ENCODE measurements at regions not wholly inside any gene's neighbourhood (a gene's known extent, or its start where the extent isn't known, plus 50 kb on each side); places are given as distances from the start of the nearest gene placed in this dataset.

DNA sequence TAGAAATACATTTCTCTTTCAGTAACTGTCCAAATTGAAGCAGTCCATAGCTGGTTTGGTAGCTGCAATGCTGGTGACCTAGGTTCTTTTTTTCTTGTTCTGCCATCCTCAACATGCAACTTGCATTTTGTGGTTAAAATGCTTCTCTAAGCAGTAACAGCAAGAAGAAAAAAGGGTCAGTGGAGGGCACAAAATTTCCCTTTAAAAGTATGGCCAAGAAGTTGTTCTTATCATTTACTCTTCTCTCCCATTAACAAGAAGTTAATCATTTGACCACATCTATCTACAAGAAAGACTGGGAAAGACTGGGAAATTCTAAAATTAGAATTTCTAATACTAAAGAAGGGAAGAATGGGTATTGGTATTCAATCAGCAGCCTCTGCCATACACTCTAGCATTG, 569.9 kb downstream of the CPS1 start:
- TF ChIP-seq EP300 (IDR thresholded peaks at IDR 0.05) (no peak), POLR2AphosphoS5 (IDR thresholded peaks at IDR 0.05) (no peak), POLR2A (IDR thresholded peaks at IDR 0.05) (no peak)
- TF ChIP-seq, protein P1, sequence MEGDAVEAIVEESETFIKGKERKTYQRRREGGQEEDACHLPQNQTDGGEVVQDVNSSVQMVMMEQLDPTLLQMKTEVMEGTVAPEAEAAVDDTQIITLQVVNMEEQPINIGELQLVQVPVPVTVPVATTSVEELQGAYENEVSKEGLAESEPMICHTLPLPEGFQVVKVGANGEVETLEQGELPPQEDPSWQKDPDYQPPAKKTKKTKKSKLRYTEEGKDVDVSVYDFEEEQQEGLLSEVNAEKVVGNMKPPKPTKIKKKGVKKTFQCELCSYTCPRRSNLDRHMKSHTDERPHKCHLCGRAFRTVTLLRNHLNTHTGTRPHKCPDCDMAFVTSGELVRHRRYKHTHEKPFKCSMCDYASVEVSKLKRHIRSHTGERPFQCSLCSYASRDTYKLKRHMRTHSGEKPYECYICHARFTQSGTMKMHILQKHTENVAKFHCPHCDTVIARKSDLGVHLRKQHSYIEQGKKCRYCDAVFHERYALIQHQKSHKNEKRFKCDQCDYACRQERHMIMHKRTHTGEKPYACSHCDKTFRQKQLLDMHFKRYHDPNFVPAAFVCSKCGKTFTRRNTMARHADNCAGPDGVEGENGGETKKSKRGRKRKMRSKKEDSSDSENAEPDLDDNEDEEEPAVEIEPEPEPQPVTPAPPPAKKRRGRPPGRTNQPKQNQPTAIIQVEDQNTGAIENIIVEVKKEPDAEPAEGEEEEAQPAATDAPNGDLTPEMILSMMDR (IDR thresholded peaks at IDR 0.05) = no peak
- Histone ChIP-seq H3K9me3 (no peaks in the 10 kb centered on the region), H3K27me3 (no peaks in the 10 kb centered on the region), H3K4me1 (no peaks in the 10 kb centered on the region), H3K27ac (no peak overlapping the region), H3K36me3 (no peaks in the 10 kb centered on the region), H3K4me3 (no peak overlapping the region)
- intact Hi-C loops (cut with DNase I) = no loop called here
- DNase-seq = no peak

DNA sequence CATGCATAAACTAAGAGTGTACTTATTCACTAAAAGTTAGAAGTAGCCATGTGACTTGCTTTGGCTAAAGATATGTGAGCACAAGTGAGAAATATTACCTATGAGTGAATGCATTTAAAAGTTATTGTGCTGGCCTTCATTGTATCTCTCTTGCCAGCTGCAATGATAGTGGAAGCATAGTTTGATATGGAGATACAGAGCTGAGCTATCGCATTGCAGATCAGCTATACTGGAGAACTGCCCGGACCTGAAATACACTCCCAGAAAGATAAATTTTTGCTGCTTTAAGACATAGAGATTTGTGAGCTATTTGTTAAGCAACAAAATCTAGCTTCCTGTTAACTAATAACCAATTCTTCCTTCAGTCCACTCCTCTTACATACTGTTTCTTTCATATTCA, 571.1 kb downstream of the CPS1 start:
- no peaks in the 10 kb centered on the region for H3K36me3 ChIP-seq
- WGBS, 2 donors = 92 to 97% methylated on average over 2 of the region's 2 CpGs

DNA sequence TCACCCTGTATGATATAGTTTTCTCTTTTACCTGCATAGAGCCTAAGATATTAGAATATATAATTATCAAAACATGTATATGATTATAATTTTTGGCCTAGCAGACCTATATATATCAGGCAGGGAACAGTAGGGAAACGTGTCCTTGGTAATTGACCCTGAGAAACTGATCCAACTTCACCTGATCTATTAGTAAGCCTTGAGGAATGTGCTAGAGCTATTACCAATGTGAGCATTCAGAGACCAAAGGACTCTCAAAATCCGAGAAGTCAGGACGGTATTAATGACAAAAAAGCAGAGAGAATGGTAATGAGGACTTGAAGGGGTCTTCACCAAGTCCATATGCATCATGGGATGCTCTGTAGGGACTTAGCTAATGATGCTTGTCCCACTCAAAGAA, 571.9 kb downstream of the CPS1 start:
- TF ChIP-seq POLR2AphosphoS5 (IDR thresholded peaks at IDR 0.05) = no peak
- TF ChIP-seq, protein P1 (IDR thresholded peaks at IDR 0.05) = no peak
- TF ChIP-seq EP300 (IDR thresholded peaks at IDR 0.05) = no peak
- no peak for TF ChIP-seq POLR2A (IDR thresholded peaks at IDR 0.05)
- H3K27ac ChIP-seq = no peak overlapping the region
- DNase-seq = no peak
- no peaks in the 10 kb centered on the region for H3K9me3 ChIP-seq
- H3K4me1 ChIP-seq = no peaks in the 10 kb centered on the region
- H3K36me3 ChIP-seq = no peaks in the 10 kb centered on the region
- 72 to 75% methylated on average over 3 of the region's 3 CpGs for WGBS, 2 donors
- intact Hi-C loops (cut with DNase I) = no loop called here
- H3K27me3 ChIP-seq = no peaks in the 10 kb centered on the region
- H3K4me3 ChIP-seq = no peak overlapping the region

More for the DNA sequence above, 571.1 kb downstream of the CPS1 start:
- no peaks in the 10 kb centered on the region for H3K4me1 ChIP-seq
- no peaks in the 10 kb centered on the region for H3K27me3 ChIP-seq
- DNase-seq = no peak
- H3K4me3 ChIP-seq = no peak overlapping the region
- no peaks in the 10 kb centered on the region for H3K9me3 ChIP-seq
- no peak for TF ChIP-seq POLR2A (IDR thresholded peaks at IDR 0.05)
- TF ChIP-seq EP300 (IDR thresholded peaks at IDR 0.05) = no peak
- no peak for TF ChIP-seq POLR2AphosphoS5 (IDR thresholded peaks at IDR 0.05)
- TF ChIP-seq, protein P1 (IDR thresholded peaks at IDR 0.05) = no peak
- intact Hi-C loops (cut with DNase I) = no loop called here
- H3K27ac ChIP-seq = no peak overlapping the region

DNA sequence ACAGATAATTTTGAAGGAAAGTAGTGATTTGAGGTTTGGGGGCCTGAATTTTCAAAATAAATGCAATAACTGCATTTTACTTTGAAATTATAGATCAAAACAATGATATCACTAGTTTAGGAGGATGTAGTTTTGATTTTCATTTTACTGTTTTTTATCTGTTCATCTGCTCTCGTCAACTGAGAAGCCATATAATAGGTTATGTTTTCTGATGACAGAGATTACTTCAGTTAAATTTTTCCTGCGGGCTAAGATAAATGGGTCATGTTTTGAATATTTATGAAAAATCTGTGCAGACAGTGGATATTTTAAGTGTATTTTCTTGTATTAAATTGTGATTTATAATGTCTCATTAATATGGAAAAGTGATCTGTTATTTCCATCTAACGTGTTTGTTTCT, 573.4 kb downstream of the CPS1 start:
- Histone ChIP-seq H3K36me3 (no peaks in the 10 kb centered on the region), H3K4me1 (no peaks in the 10 kb centered on the region), H3K27me3 (no peaks in the 10 kb centered on the region), H3K4me3 (no peak overlapping the region), H3K27ac (no peak overlapping the region), H3K9me3 (no peaks in the 10 kb centered on the region)
- 67 to 76% methylated on average over 3 of the region's 3 CpGs for WGBS, 2 donors
- no peak for DNase-seq
- intact Hi-C loops (cut with DNase I) = no loop called here
- TF ChIP-seq, protein P1 (IDR thresholded peaks at IDR 0.05) = no peak
- TF ChIP-seq POLR2AphosphoS5 (IDR thresholded peaks at IDR 0.05) (no peak), POLR2A (IDR thresholded peaks at IDR 0.05) (no peak), EP300 (IDR thresholded peaks at IDR 0.05) (no peak)

DNA sequence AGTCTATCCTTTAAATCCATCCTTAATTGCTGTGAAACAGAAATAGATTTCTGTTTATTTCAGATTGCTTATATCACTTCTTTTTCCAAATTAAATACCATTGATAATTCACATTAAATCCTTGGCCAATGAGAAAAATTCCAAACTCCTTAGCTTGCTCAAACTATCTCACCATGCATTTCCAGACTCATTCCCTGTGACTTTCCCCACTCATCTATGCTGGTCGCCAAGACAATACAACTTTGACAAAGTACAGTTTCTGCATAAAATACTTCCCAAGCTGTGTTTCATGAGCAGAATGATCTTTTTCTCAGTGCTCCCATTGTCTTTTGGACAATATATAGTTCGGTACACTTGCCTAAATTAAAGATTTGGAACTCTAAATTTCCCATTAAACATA, 575.6 kb downstream of the CPS1 start:
- no peak for DNase-seq
- Histone ChIP-seq H3K27ac (no peak overlapping the region), H3K36me3 (no peaks in the 10 kb centered on the region), H3K27me3 (no peaks in the 10 kb centered on the region), H3K9me3 (no peaks in the 10 kb centered on the region), H3K4me1 (no peaks in the 10 kb centered on the region), H3K4me3 (no peak overlapping the region)
- TF ChIP-seq, protein P1 (IDR thresholded peaks at IDR 0.05) = no peak
- TF ChIP-seq POLR2AphosphoS5 (IDR thresholded peaks at IDR 0.05) (no peak), POLR2A (IDR thresholded peaks at IDR 0.05) (no peak), EP300 (IDR thresholded peaks at IDR 0.05) (no peak)
- 70 to 78% methylated on average over 2 of the region's 2 CpGs for WGBS, 2 donors
- intact Hi-C loops (cut with DNase I) = no loop called here
